ENCODE measurements at regions not wholly inside any gene's neighbourhood (a gene's known extent, or its start where the extent isn't known, plus 50 kb on each side); places are given as distances from the start of the nearest gene placed in this dataset.

DNA sequence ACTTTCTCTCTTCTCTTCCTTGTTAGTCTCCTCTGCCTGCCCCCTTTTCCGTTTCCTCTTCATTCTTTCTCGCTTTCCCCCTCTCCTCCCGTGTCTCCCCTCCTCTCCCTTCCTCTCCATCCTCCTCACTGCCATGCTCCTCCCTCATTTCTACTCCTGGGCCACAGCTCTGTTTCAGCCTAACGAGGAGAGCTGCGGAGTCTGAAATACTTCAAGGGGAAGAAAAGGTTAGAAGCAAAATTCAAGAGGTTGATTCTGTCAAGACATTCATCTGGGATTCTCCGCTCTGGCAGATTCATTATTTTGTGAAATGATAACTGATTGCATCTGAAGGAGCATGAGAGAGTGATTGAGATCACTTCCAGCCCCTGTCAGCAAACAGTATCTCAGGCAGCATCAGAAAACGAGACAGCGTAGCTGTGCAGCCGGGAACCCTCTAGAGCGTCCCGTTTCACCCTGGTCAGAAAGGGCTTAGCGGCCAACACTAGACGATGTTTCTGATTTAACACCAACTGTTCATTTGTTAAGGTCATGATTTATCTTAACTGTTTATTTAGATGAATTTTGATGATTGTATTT, 279.3 kb upstream of the B3GAT1 start (continued):
- no peak for TF ChIP-seq SRF (IDR thresholded peaks at IDR 0.05; ENCODE audit: low read depth, low read length)
- TF ChIP-seq, protein P1, sequence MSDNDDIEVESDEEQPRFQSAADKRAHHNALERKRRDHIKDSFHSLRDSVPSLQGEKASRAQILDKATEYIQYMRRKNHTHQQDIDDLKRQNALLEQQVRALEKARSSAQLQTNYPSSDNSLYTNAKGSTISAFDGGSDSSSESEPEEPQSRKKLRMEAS (IDR thresholded peaks at IDR 0.05): no peak
